ENCODE measurements at regions not wholly inside any gene's neighbourhood (a gene's known extent, or its start where the extent isn't known, plus 50 kb on each side); places are given as distances from the start of the nearest gene placed in this dataset.

- TF ChIP-seq CTCF (IDR thresholded peaks at IDR 0.05; ENCODE audit: extremely low read depth in 1 of 2, insufficient read depth in 1 of 2, low read depth in 1 of 2, low read length in 2 of 2) (no peak), POLR2A (IDR thresholded peaks at IDR 0.05; ENCODE audit: low read depth, low read length) (no peak), FOS (IDR thresholded peaks at IDR 0.05; ENCODE audit: borderline replicate concordance, insufficient read depth, low read length) (no peak), MAX (IDR thresholded peaks at IDR 0.05; ENCODE audit: insufficient read depth, insufficient read length) (no peak), POLR2AphosphoS5 (IDR thresholded peaks at IDR 0.05; ENCODE audit: insufficient read depth, low read depth, low read length) (no peak)
Measured at GRCh38 chr2:198289811-198290210, 485.4 kb downstream of the PLCL1 start.
